Natural killer cell treated with Interleukin-12 subunit alpha and Interleukin-12 subunit beta and Interleukin-15 and Interleukin-18, amount 100 ng/mL, for 72 hours (primary cell): ENCODE measurements at regions not wholly inside any gene's neighbourhood (a gene's known extent, or its start where the extent isn't known, plus 50 kb on each side); places are given as distances from the start of the nearest gene placed in this dataset.

ENCODE experiments used
- ATAC-seq, 2 donors: fragments of 150-1000 bp; cut with Tn5 transposase in 1 of 2; sonication (Bioruptor Pico), chemical (Tn5 transposase) in 1 of 2; 2 replicates each; pipeline ENCODE4 v1.10.0; 2021
- DNase-seq: peaks from one replicate; pipeline ENCODE4 v3.0.0; 2022; ENCODE audit warnings: low spot score
- H3K27ac Mint-ChIP-seq, 2 donors: 1 replicate in 1 of 2; 2 replicates in 1 of 2; pipeline ENCODE4 v1.8.0; 2022; ENCODE audit warnings: mixed read lengths in 2 of 2, mild to moderate bottlenecking in 1 of 2, moderate library complexity in 1 of 2
- H3K27me3 Mint-ChIP-seq, 2 donors: 1 replicate in 1 of 2; 2 replicates in 1 of 2; pipeline ENCODE4 v1.8.0; 2022; ENCODE audit warnings: mixed read lengths in 2 of 2
- H3K36me3 Mint-ChIP-seq: one replicate; pipeline ENCODE4 v1.8.0; 2022; ENCODE audit warnings: mixed read lengths
- H3K4me1 Mint-ChIP-seq, 2 donors: 1 replicate in 1 of 2; 2 replicates in 1 of 2; pipeline ENCODE4 v1.8.0; 2022; ENCODE audit warnings: low read depth in 2 of 2, mixed read lengths in 2 of 2, mild to moderate bottlenecking in 1 of 2
- H3K4me3 Mint-ChIP-seq: one replicate; pipeline ENCODE4 v1.8.0; 2022; ENCODE audit warnings: mixed read lengths
- H3K9me3 Mint-ChIP-seq: 2 replicates; pipeline ENCODE4 v1.8.0; 2022; ENCODE audit warnings: mixed read lengths

DNA sequence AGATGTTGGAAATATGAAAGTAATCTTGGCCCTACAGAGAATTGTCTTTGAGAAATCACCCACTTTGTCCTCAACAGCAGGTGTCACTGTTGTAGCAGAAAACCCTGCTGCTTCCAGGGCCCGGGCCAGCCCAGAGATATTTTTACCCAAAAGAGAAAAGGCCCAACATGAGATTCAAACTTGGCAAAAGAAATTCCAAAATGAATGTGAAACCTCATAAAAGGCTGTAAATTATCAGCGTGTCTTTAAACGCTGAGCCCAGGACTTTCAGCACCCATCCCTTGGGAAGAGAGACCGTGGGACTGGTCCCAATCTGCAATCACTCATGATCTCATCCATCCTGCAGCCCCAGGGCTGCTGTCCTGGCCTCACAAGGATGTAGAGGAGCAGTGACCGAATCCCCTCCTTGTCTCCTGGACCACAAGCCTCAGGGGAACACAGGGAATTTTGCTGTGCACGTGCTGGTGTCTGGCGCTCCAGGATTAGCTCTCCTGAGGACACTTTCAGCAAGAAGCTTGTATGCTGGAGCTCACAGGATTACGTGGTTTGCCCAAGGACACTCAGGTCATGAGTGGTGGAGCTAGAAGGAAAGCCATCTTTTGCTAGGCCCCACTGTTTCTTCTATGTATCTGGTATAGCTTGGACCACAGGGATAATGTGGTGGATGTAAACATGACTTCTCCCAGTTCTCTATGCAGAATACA, 202.1 kb downstream of the RNF144A start:
- ATAC-seq (no peak), DNase-seq (no peak)
- peaks cover 3% of the 10 kb centered on the region for H3K9me3 Mint-ChIP-seq
- H3K4me3 Mint-ChIP-seq, result no peak overlapping the region
- H3K36me3 Mint-ChIP-seq, result peaks cover 8% of the 10 kb centered on the region
- peaks cover 5 to 7% of the 10 kb centered on the region in 2 donors for H3K27me3 Mint-ChIP-seq
- no peaks in the 10 kb centered on the region for H3K4me1 Mint-ChIP-seq
- H3K27ac Mint-ChIP-seq, result no peak overlapping the region

DNA sequence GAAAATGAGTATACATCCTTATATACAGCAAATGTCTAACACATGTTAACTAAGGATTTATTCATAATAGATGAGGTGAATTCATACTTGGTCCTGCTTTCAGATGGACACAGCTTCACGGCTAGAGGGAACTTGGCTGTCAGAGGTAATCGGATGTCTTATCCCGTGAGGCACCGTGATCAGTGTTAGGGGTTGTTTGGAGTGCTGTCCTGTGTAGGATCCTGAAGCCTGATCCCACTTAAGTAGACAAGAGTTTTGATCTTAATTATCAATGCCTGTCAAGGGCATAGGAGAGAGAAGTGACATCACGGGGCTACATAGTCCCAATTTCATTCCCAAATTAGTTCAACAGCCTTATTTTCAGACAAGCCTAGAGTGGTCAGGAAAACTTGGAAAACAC, 204.6 kb downstream of the RNF144A start:
- no peaks in the 10 kb centered on the region for H3K9me3 Mint-ChIP-seq
- H3K4me3 Mint-ChIP-seq, result no peak overlapping the region
- H3K36me3 Mint-ChIP-seq, result no peaks in the 10 kb centered on the region
- no peaks in the 10 kb centered on the region for H3K4me1 Mint-ChIP-seq
- no peak for DNase-seq
- no peak overlapping the region for H3K27ac Mint-ChIP-seq
- no peak for ATAC-seq
- no peaks in the 10 kb centered on the region for H3K27me3 Mint-ChIP-seq

DNA sequence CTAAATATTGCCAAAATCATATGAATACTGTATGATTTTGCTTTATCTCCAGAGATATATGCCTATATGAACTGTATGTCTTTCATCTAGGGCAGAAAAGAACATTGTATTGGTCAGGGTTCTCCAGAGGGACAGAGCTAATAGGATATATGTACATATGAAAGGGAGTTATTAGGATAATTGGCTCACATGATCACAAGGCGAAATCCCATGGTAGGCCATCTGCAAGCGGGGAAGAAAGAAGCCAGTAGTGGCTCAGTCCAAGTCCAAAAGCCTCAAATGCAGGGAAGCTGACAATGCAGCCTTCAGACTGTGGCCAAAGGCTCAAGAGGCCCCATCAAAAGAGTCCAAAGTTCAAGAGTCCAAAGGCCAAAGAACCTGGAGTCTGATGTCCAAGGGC, 209.9 kb downstream of the RNF144A start:
- Mint-ChIP-seq H3K36me3 (no peaks in the 10 kb centered on the region), H3K27ac (no peak overlapping the region), H3K4me1 (peaks cover 0 to 3% of the 10 kb centered on the region in 2 donors), H3K4me3 (no peak overlapping the region), H3K27me3 (no peaks in the 10 kb centered on the region), H3K9me3 (no peaks in the 10 kb centered on the region)
- DNase-seq (no peak), ATAC-seq (no peak)

DNA sequence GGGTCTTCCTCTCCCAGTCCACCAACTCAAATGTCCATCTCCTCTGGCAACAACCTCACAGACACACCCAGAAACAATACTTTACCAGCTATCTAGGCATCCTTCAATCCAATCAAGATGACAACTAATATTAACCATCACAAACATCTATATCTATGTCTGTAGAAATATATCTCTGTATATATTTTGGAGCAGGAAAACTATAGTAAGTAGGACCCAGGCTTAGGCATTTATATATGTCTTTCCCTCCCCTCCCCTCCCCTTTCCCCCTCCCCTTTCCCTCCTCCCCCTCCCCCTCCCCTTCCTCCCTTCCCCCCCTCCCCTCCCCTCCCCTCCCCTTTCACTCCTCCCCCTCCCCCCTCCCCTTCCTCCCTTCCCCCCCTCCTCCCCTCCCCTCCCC, 210.5 kb downstream of the RNF144A start:
- H3K36me3 Mint-ChIP-seq, result no peaks in the 10 kb centered on the region

DNA sequence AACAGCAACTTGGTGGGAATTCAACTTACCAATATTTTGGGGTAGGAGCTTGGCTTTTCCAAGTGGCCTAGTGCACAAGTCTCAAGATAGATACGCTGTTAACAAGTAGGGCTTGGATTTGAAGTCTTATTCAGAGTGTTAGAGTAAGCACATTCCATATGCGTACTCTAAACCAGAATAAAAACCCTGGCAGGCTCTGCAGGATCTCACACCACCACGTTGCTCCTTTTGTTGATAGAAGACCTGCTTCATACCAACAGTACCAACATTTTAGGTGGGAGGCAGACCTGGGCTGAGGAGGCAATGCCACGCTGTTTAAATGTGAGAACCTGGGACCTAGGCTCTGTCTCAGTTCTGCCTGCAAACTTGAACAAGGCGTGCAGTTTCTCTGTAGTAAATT, 214.0 kb downstream of the RNF144A start:
- no peaks in the 10 kb centered on the region for H3K9me3 Mint-ChIP-seq
- no peak overlapping the region for H3K27ac Mint-ChIP-seq
- DNase-seq (no peak), ATAC-seq (no peak)
- H3K4me1 Mint-ChIP-seq, result peaks cover 0 to 3% of the 10 kb centered on the region in 2 donors
- no peak overlapping the region for H3K4me3 Mint-ChIP-seq
- H3K36me3 Mint-ChIP-seq, result no peaks in the 10 kb centered on the region
- H3K27me3 Mint-ChIP-seq, result no peaks in the 10 kb centered on the region

More for the DNA sequence above, 210.5 kb downstream of the RNF144A start:
- Mint-ChIP-seq H3K4me3 (no peak overlapping the region), H3K27ac (no peak overlapping the region), H3K27me3 (no peaks in the 10 kb centered on the region), H3K4me1 (peaks cover 0 to 3% of the 10 kb centered on the region in 2 donors), H3K9me3 (no peaks in the 10 kb centered on the region)
- no peak for DNase-seq
- no peak for ATAC-seq

DNA sequence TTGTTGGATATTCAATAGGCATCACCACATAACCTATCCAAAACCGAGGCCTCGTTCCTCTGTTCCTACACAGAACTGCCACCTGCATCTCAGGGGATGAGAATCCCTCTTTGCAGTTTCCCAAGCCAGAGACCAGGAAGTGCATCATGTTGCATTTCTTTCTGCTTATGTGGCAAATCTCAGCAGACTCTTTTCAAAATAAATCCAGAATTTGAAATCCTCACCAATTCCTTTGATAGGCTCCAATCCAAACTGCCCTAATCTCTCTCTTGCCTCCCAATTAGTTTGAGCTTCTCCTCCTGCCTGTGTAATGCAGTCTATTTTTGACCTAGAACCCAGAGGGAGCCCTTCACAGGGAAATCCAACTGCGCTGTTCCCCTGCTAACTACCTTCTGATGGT, 215.5 kb downstream of the RNF144A start:
- ATAC-seq (no peak), DNase-seq (no peak)
- no peaks in the 10 kb centered on the region for H3K36me3 Mint-ChIP-seq
- no peaks in the 10 kb centered on the region for H3K9me3 Mint-ChIP-seq
- peaks cover 0 to 3% of the 10 kb centered on the region in 2 donors for H3K4me1 Mint-ChIP-seq
- no peaks in the 10 kb centered on the region for H3K27me3 Mint-ChIP-seq
- H3K4me3 Mint-ChIP-seq, result no peak overlapping the region
- H3K27ac Mint-ChIP-seq, result no peak overlapping the region

DNA sequence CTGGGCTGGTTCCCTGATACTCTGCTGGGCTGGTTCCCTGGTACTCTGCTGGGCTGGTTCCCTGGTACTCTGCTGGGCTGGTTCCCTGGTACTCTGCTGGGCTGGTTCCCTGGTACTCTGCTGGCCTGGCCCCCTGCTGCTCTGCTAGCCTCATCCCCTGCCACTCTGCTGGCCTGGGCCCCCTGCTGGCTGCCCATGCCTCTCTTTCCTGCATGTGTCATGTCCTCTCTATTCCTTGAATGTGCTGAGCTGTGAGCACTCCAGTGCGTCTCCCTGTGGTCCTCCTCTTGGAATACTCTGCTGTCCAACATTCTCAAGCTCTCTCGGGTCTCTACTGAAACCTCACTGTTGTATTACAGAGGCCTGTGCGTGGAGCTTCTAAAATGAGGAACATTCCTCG, 216.3 kb downstream of the RNF144A start:
- Mint-ChIP-seq H3K9me3 (no peaks in the 10 kb centered on the region), H3K27me3 (no peaks in the 10 kb centered on the region), H3K27ac (no peak overlapping the region), H3K4me1 (peaks cover 0 to under 1% of the 10 kb centered on the region in 2 donors), H3K36me3 (no peaks in the 10 kb centered on the region), H3K4me3 (no peak overlapping the region)
- no peak for ATAC-seq
- DNase-seq, result no peak

DNA sequence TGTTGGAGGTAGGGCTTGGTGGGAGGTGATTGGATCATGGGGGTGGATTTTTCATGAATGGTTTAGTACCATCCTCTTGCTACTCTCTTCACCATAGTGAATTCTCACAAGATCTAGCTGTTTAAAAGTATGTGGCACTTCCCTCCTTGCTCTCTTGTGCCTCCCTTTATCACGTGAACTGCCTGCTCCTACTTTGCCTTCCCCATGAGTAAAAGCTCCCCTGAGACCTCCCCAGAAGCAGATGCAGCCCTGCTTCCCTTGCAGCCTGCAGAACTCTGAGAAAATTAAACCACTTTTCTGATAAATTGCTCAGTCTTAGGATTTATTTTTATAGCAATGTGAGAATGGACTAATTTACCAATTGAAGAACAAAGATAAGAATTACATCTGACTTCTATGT, 223.1 kb downstream of the RNF144A start:
- ATAC-seq, result no peak
- DNase-seq, result no peak
- Mint-ChIP-seq H3K27ac (no peak overlapping the region), H3K9me3 (peaks cover 3% of the 10 kb centered on the region), H3K4me1 (peaks cover 0 to 4% of the 10 kb centered on the region in 2 donors), H3K4me3 (no peak overlapping the region), H3K27me3 (peaks cover 6 to 7% of the 10 kb centered on the region in 2 donors), H3K36me3 (no peaks in the 10 kb centered on the region)

DNA sequence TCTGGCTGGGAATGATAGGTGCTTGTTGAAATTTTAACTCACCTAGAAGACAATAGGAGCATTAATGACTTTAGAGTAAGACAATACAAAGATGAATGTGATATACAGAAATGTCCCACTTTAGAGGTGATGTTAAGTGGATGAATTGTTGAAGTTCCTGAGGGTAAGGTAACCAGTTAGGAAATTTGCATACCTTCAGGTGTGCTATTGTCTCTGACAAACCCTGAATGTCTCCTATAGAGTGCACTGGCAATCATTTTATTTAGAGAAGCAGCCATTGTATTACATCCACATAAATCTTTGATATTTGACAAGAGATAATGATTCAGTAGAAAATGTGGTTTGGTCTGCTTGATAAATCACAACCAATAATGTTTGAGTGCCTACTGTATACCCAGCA, 228.5 kb downstream of the RNF144A start:
- Mint-ChIP-seq H3K36me3 (peaks cover 4% of the 10 kb centered on the region), H3K27me3 (peaks cover 3 to 10% of the 10 kb centered on the region in 2 donors), H3K4me1 (peaks cover 0 to 8% of the 10 kb centered on the region in 2 donors), H3K4me3 (no peak overlapping the region), H3K9me3 (no peaks in the 10 kb centered on the region), H3K27ac (no peak overlapping the region)
- DNase-seq, result no peak
- ATAC-seq, result no peak

DNA sequence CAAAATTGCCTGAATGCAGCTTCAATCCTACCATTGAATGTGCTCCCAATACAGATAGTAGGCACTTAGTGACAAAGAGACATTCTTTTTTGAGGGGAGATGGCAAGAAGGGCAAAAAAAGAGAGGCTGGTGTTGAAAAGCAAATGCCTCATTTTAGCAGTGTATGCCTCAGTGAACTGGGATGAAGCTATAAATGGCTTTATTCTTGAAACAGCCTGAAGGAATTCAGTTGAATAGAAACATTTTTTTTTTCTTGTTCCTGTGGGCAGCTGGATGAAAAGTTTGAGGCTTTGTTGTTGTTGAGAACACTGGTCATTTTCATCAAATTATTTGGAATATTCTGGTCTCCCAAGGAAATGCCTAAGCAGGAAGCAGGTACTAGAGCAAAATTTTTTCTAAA, 228.9 kb downstream of the RNF144A start:
- no peak for ATAC-seq
- no peak overlapping the region for H3K4me3 Mint-ChIP-seq
- no peaks in the 10 kb centered on the region for H3K9me3 Mint-ChIP-seq
- peaks cover 3 to 10% of the 10 kb centered on the region in 2 donors for H3K27me3 Mint-ChIP-seq
- peaks cover 0 to 8% of the 10 kb centered on the region in 2 donors for H3K4me1 Mint-ChIP-seq
- H3K36me3 Mint-ChIP-seq, result peaks cover 4% of the 10 kb centered on the region
- no peak for DNase-seq
- H3K27ac Mint-ChIP-seq, result no peak overlapping the region

DNA sequence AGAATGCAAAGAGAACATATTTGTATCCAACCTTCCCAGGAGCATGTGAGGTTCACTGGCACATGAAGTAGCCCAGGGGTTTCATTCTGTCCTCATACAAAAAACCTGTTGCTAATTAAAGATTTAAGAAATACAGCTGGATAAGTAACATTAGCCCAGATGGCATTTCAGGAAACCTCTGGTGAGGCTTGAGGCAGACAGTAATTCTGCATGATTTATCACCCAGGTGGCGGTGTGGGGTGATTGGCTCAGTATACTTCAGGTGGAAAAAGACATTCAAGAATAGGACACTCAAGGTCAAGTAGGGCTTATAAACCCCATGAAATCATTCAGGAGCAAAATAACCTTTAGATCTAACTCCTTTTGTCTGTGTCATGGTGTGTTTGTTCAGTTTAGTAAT, 237.4 kb downstream of the RNF144A start:
- no peak for DNase-seq
- Mint-ChIP-seq H3K36me3 (peaks cover 25% of the 10 kb centered on the region), H3K4me3 (no peak overlapping the region), H3K27me3 (peaks cover 13 to 30% of the 10 kb centered on the region in 2 donors), H3K9me3 (no peaks in the 10 kb centered on the region), H3K4me1 (no peaks in the 10 kb centered on the region), H3K27ac (no peak overlapping the region)
- ATAC-seq, result no peak

DNA sequence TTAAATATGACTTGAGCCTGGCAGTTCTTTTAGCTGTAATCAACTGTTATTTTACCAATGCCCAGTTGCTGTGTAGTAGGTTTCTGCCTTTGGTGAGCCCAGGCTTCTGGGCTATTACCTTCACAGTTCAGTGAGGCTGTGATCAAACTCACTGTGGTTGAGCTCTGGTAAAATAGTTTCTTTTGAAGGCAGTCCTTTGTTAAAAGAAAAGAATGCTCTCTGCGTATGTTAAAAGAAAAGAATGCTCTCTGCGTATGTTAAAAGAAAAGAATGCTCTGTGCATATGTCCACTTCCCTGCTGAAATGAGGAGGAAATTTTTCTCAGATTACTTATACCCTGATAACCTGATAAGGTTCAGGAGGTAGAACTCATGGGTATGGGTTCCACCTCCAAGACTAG, 244.3 kb downstream of the RNF144A start:
- H3K4me1 Mint-ChIP-seq, result no peaks in the 10 kb centered on the region
- H3K9me3 Mint-ChIP-seq, result peaks cover 3% of the 10 kb centered on the region
- DNase-seq (no peak), ATAC-seq (no peak)
- H3K36me3 Mint-ChIP-seq, result peaks cover 9% of the 10 kb centered on the region
- no peak overlapping the region for H3K4me3 Mint-ChIP-seq
- H3K27ac Mint-ChIP-seq, result no peak overlapping the region
- H3K27me3 Mint-ChIP-seq, result peaks cover 19 to 20% of the 10 kb centered on the region in 2 donors

DNA sequence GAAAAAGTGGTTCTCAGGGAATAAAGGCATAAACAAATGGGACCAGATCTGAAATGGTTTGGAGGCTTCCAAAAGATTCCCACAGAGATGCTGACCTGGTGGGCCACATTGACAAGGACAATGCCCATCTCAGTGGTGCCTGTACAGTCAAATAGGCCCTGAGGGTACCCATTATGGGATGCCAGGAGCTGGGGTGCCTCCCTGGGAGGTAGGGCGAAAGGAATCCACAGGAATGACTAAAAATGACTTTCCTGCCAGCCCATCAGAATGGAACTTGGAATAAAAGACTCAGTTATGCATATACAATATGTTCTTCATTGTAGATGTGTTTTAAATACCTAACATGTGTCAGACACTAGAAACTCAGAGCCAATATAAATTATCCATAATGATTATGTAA, 248.5 kb downstream of the RNF144A start:
- DNase-seq (no peak), ATAC-seq (no peak)
- no peak overlapping the region for H3K4me3 Mint-ChIP-seq
- H3K27ac Mint-ChIP-seq, result no peak overlapping the region
- H3K4me1 Mint-ChIP-seq, result no peaks in the 10 kb centered on the region
- peaks cover 2% of the 10 kb centered on the region for H3K9me3 Mint-ChIP-seq
- H3K27me3 Mint-ChIP-seq, result peaks cover 7 to 21% of the 10 kb centered on the region in 2 donors
- peaks cover 6% of the 10 kb centered on the region for H3K36me3 Mint-ChIP-seq

DNA sequence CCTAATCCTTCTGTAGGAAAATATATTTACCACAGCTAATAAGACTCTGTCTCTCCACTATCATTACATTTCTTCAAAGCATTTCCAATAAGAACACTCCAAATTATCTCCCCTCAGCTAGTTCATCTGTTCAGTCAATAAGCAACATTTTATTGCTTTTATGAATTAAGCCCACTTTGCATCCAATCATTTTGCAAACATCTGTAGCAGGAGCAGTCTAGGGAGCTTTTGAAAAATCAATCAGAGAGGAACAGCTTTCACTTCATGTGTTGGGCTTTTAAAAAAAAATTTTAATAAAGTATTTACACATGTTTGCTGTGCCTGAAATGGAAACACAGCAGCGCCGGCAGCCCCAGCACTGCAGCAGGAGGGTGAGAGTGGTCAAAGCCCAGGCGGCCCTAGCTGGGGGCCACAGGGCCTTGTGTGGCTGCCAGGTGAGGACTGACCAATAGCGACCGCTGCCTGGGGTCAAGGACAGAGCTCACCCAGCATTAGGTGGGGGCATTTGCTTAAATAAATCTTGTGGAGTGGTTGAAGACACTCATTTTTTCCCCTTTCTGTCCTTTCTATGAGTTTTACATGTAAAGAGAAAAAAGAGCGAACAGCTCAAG, 250.7 kb downstream of the RNF144A start:
- no peaks in the 10 kb centered on the region for H3K36me3 Mint-ChIP-seq
- H3K4me3 Mint-ChIP-seq, result no peak overlapping the region
- ATAC-seq, result no peak

More for the DNA sequence above, 250.7 kb downstream of the RNF144A start:
- Mint-ChIP-seq H3K27me3 (peaks cover 16 to 25% of the 10 kb centered on the region in 2 donors), H3K9me3 (no peaks in the 10 kb centered on the region), H3K4me1 (no peaks in the 10 kb centered on the region), H3K27ac (no peak overlapping the region)
- no peak for DNase-seq
